ENCODE measurements at regions not wholly inside any gene's neighbourhood (a gene's known extent, or its start where the extent isn't known, plus 50 kb on each side); places are given as distances from the start of the nearest gene placed in this dataset.

DNA sequence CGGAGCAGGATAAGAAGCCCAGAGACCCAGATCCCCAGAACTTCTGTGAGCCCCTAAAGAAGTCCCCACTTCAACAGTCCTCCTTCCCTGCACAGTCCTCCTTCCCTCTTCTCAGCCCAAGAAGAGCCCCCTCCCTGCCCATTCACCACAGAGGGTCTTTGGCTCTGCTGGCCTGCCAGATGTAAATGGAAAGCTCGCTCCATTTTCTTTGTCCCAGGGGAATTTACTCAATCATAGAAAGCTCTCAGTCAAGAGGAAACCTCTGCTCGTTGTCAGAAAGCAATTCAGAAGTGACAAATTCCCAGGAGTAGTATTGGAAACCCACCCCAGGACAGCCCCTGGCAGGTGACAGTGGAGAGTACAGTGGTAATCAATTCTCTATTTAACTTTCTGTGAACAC lies 105.5 kb upstream of the SMAD3 start:
- TF ChIP-seq, protein P1, sequence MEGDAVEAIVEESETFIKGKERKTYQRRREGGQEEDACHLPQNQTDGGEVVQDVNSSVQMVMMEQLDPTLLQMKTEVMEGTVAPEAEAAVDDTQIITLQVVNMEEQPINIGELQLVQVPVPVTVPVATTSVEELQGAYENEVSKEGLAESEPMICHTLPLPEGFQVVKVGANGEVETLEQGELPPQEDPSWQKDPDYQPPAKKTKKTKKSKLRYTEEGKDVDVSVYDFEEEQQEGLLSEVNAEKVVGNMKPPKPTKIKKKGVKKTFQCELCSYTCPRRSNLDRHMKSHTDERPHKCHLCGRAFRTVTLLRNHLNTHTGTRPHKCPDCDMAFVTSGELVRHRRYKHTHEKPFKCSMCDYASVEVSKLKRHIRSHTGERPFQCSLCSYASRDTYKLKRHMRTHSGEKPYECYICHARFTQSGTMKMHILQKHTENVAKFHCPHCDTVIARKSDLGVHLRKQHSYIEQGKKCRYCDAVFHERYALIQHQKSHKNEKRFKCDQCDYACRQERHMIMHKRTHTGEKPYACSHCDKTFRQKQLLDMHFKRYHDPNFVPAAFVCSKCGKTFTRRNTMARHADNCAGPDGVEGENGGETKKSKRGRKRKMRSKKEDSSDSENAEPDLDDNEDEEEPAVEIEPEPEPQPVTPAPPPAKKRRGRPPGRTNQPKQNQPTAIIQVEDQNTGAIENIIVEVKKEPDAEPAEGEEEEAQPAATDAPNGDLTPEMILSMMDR (IDR thresholded peaks at IDR 0.05): no peak
- TF ChIP-seq EP300 (IDR thresholded peaks at IDR 0.05): no peak

Data from upper lobe of left lung (tissue), 4 donors.